SK-N-SH (cell line): ENCODE measurements at regions not wholly inside any gene's neighbourhood (a gene's known extent, or its start where the extent isn't known, plus 50 kb on each side); places are given as distances from the start of the nearest gene placed in this dataset.
A peak's percentile ranks its signal among the peaks of the same experiment; 100 is the strongest.

ENCODE experiments used
- CTCF ChIA-PET: fragments of 300-600, 350-600 bp; formaldehyde crosslinking; extraction: SDS; loops from one replicate; lab custom pipeline; 2021; lab: Yijun Ruan, JAX
- POLR2A ChIA-PET: fragments of 350-600 bp; sonication (Branson Sonifier 250); formaldehyde crosslinking; extraction: SDS; loops from one replicate; lab custom pipeline; 2020; ENCODE audit warnings: antibody characterized with exemption, inconsistent platforms; lab: Yijun Ruan, JAX
- DNase-seq: peaks from one replicate; pipeline ENCODE4 v3.0.0; 2012
- H2AFZ ChIP-seq: fragments of 200-600 bp; sonication (generic); 2 replicates; pipeline ENCODE4 v1.8.1; 2016; ENCODE audit warnings: antibody characterized with exemption, mild to moderate bottlenecking, low read depth
- H3F3A ChIP-seq: fragments of 200-600 bp; sonication (generic); replicated peaks from 2 replicates; pipeline ENCODE3; 2016; ENCODE audit warnings: antibody characterized with exemption, mild to moderate bottlenecking; ENCODE audit not compliant: insufficient read depth
- H3K27ac ChIP-seq, 2 experiments: fragments of 200-500 bp in 1 of 2; fragments of 200-600 bp in 1 of 2; sonication (Bioruptor generic) in 1 of 2; sonication (generic), shearing (Covaris generic) in 1 of 2; 2 replicates each; pipeline versions ENCODE4 v1.5.1 to v1.6.1; 2014 to 2016; ENCODE audit warnings: low read depth in 2 of 2, inconsistent platforms in 1 of 2, low read length in 1 of 2, mild to moderate bottlenecking in 1 of 2, mixed read lengths in 1 of 2
- H3K27me3 ChIP-seq: fragments of 200-600 bp; sonication (generic), shearing (Covaris generic); 2 replicates; pipeline ENCODE4 v1.6.1; 2016; ENCODE audit warnings: mixed run types; ENCODE audit not compliant: insufficient read depth
- H3K36me3 ChIP-seq, 2 experiments: fragments of 200-500 bp in 1 of 2; fragments of 200-600 bp in 1 of 2; sonication (Bioruptor generic) in 1 of 2; sonication (generic) in 1 of 2; replicated peaks in 1 of 2; 2 replicates each; pipeline versions ENCODE3 to v1.5.1; 2014 to 2016; ENCODE audit warnings: low read length in 1 of 2, mild to moderate bottlenecking in 1 of 2; ENCODE audit not compliant: insufficient read depth in 2 of 2, control insufficient read depth in 1 of 2
- H3K4me1 ChIP-seq, 2 experiments: fragments of 200-500 bp in 1 of 2; fragments of 200-600 bp in 1 of 2; sonication (Bioruptor generic) in 1 of 2; sonication (generic), shearing (Covaris generic) in 1 of 2; 2 replicates each; pipeline versions ENCODE4 v1.5.1 to v1.6.1; 2014 to 2016; ENCODE audit warnings: low read depth in 1 of 2, low read length in 1 of 2, mixed run types in 1 of 2; ENCODE audit not compliant: insufficient read depth in 2 of 2, control insufficient read depth in 1 of 2
- H3K4me2 ChIP-seq: fragments of 200-600 bp; sonication (generic), shearing (Covaris generic); 2 replicates; pipeline ENCODE4 v1.6.1; 2017; ENCODE audit warnings: mixed run types
- H3K4me3 ChIP-seq, 2 experiments: fragments of 200-500 bp in 1 of 2; fragments of 200-600 bp in 1 of 2; sonication (Bioruptor generic) in 1 of 2; sonication (generic), shearing (Covaris generic) in 1 of 2; 2 replicates each; pipeline versions ENCODE4 v1.5.1 to v1.8.1; 2014 to 2016; ENCODE audit warnings: low read depth in 2 of 2, inconsistent platforms in 1 of 2, low read length in 1 of 2, mild to moderate bottlenecking in 1 of 2, mixed read lengths in 1 of 2, moderate library complexity in 1 of 2
- H3K79me2 ChIP-seq: fragments of 200-600 bp; sonication (generic); 2 replicates; pipeline ENCODE4 v1.8.1; 2017; ENCODE audit warnings: mild to moderate bottlenecking; ENCODE audit not compliant: insufficient read depth
- H3K9ac ChIP-seq: fragments of 200-600 bp; sonication (generic); 2 replicates; pipeline ENCODE4 v1.6.1; 2017; ENCODE audit warnings: mixed run types
- H3K9me2 ChIP-seq: fragments of 200-600 bp; sonication (generic); 2 replicates; pipeline ENCODE4 v1.6.1; 2017; ENCODE audit warnings: mixed run types
- H3K9me3 ChIP-seq: fragments of 200-600 bp; sonication (generic); 2 replicates; pipeline ENCODE4 v1.6.1; 2017; ENCODE audit warnings: mixed run types, mild to moderate bottlenecking, moderate library complexity
- H4K20me1 ChIP-seq: fragments of 200-600 bp; sonication (generic); 2 replicates; pipeline ENCODE4 v1.6.1; 2017; ENCODE audit warnings: mild to moderate bottlenecking, mixed run types; ENCODE audit not compliant: insufficient read depth
- CHD2 ChIP-seq: fragments of 150-350 bp; IDR thresholded peaks from 2 replicates; pipeline ENCODE4 v1.6.1; 2018; ENCODE audit warnings: low read length; ENCODE audit not compliant: partially characterized antibody
- FOSL2 ChIP-seq: IDR thresholded peaks from 2 replicates; pipeline ENCODE4 v1.4.0; 2012; ENCODE audit warnings: low read depth, mild to moderate bottlenecking, moderate library complexity, borderline replicate concordance
- FOXM1 ChIP-seq: IDR thresholded peaks from 2 replicates; pipeline ENCODE4 v1.4.0; 2012; ENCODE audit warnings: low read depth, mild to moderate bottlenecking
- GABPA ChIP-seq: IDR thresholded peaks from 2 replicates; pipeline ENCODE4 v1.4.0; 2012; ENCODE audit warnings: low read depth, mild to moderate bottlenecking
- GATA2 ChIP-seq: sonication (generic); formaldehyde crosslinking; IDR thresholded peaks from 2 replicates; pipeline ENCODE4 v1.5.0; 2020; ENCODE audit warnings: mild to moderate bottlenecking, missing genetic modification reagents
- MEF2A ChIP-seq: IDR thresholded peaks from 2 replicates; pipeline ENCODE4 v1.4.0; 2012; ENCODE audit warnings: low read depth, borderline replicate concordance
- MXI1 ChIP-seq: IDR thresholded peaks from 2 replicates; pipeline ENCODE4 v1.6.1; 2012; ENCODE audit warnings: mild to moderate bottlenecking, low read depth, low read length, improper control_type of control experiment
- NRF1 ChIP-seq: IDR thresholded peaks from 2 replicates; pipeline ENCODE4 v1.6.1; 2012; ENCODE audit warnings: low read depth, mild to moderate bottlenecking, low read length
- PBX3 ChIP-seq: IDR thresholded peaks from 2 replicates; pipeline ENCODE4; 2012
- RAD21 ChIP-seq: IDR thresholded peaks from 2 replicates; pipeline ENCODE4 v1.6.1; 2012; ENCODE audit warnings: mild to moderate bottlenecking, low read length
- RCOR1 ChIP-seq: fragments of 150-350 bp; IDR thresholded peaks from 2 replicates; pipeline ENCODE4 v1.6.1; 2017; ENCODE audit warnings: antibody characterized with exemption, low read length
- RXRA ChIP-seq: IDR thresholded peaks from 2 replicates; pipeline ENCODE4 v1.4.0; 2012; ENCODE audit warnings: low read depth, mild to moderate bottlenecking, borderline replicate concordance
- SMC3 ChIP-seq: IDR thresholded peaks from 2 replicates; pipeline ENCODE4 v1.6.1; 2012; ENCODE audit warnings: low read depth, low read length, improper control_type of control experiment
- TCF12 ChIP-seq: IDR thresholded peaks from 2 replicates; pipeline ENCODE4 v1.4.0; 2012
- TEAD4 ChIP-seq: IDR thresholded peaks from 2 replicates; pipeline ENCODE4 v1.4.0; 2012; ENCODE audit warnings: mild to moderate bottlenecking, borderline replicate concordance; ENCODE audit not compliant: insufficient read depth
- ZBTB33 ChIP-seq: IDR thresholded peaks from 2 replicates; pipeline ENCODE4 v1.4.0; 2012; ENCODE audit warnings: low read depth, borderline replicate concordance
- whole genome bisulfite sequencing: methylation state at CpG from one replicate; pipeline ENCODE4 v1.1.6; 2017; ENCODE audit warnings: low lambda C conversion rate; 5-methylcytosine and 5-hydroxymethylcytosine counted together
- TF ChIP-seq, protein P1 (sequence below): fragments of 150-350 bp; IDR thresholded peaks from 2 replicates; pipeline ENCODE4 v1.6.1; 2017; ENCODE audit warnings: antibody characterized with exemption, low read length, low read depth, borderline replicate concordance
- TF ChIP-seq, protein P2 (sequence below): fragments of 200-600 bp; sonication (generic); IDR thresholded peaks from 2 replicates; pipeline ENCODE4 v1.6.1; 2017; ENCODE audit warnings: antibody characterized with exemption, mild to moderate bottlenecking, moderate library complexity
- TF ChIP-seq, protein P3 (sequence below): IDR thresholded peaks from 2 replicates; pipeline ENCODE4 v1.4.0; 2012; ENCODE audit warnings: low read depth, borderline replicate concordance

GRCh38 chr7:96414931-96415292, 93.0 kb upstream of the SLC25A13 start:
- DNase-seq: peak; percentile 51
- H3K9ac ChIP-seq: no peak overlapping the region
- H3K79me2 ChIP-seq: no peaks in the 10 kb centered on the region
- no peaks in the 10 kb centered on the region for H4K20me1 ChIP-seq
- no peak overlapping the region for H3K4me3 ChIP-seq
- no peaks in the 10 kb centered on the region for H3K36me3 ChIP-seq
- TF ChIP-seq, protein P1, sequence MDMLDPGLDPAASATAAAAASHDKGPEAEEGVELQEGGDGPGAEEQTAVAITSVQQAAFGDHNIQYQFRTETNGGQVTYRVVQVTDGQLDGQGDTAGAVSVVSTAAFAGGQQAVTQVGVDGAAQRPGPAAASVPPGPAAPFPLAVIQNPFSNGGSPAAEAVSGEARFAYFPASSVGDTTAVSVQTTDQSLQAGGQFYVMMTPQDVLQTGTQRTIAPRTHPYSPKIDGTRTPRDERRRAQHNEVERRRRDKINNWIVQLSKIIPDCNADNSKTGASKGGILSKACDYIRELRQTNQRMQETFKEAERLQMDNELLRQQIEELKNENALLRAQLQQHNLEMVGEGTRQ: no peak
- TF ChIP-seq, protein P2, sequence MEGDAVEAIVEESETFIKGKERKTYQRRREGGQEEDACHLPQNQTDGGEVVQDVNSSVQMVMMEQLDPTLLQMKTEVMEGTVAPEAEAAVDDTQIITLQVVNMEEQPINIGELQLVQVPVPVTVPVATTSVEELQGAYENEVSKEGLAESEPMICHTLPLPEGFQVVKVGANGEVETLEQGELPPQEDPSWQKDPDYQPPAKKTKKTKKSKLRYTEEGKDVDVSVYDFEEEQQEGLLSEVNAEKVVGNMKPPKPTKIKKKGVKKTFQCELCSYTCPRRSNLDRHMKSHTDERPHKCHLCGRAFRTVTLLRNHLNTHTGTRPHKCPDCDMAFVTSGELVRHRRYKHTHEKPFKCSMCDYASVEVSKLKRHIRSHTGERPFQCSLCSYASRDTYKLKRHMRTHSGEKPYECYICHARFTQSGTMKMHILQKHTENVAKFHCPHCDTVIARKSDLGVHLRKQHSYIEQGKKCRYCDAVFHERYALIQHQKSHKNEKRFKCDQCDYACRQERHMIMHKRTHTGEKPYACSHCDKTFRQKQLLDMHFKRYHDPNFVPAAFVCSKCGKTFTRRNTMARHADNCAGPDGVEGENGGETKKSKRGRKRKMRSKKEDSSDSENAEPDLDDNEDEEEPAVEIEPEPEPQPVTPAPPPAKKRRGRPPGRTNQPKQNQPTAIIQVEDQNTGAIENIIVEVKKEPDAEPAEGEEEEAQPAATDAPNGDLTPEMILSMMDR: peak; percentile 63
- no peak for TF ChIP-seq TEAD4
- TF ChIP-seq FOSL2: no peak
- TF ChIP-seq, protein P3, sequence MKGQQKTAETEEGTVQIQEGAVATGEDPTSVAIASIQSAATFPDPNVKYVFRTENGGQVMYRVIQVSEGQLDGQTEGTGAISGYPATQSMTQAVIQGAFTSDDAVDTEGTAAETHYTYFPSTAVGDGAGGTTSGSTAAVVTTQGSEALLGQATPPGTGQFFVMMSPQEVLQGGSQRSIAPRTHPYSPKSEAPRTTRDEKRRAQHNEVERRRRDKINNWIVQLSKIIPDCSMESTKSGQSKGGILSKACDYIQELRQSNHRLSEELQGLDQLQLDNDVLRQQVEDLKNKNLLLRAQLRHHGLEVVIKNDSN: no peak
- no peak for TF ChIP-seq FOXM1
- no peak for TF ChIP-seq PBX3
- no peak for TF ChIP-seq MXI1
- no peak for TF ChIP-seq ZBTB33
- no peak for TF ChIP-seq TCF12
- no peak for TF ChIP-seq MEF2A
- no peak for TF ChIP-seq CHD2
- 0 out of 2 replicates have a peak, but pooled peaks have one; percentile 54 for TF ChIP-seq RCOR1
- no peak for TF ChIP-seq NRF1
- peak; percentile 91 for TF ChIP-seq SMC3
- no peak for TF ChIP-seq GABPA
- peak; percentile 96 for TF ChIP-seq RAD21
- no peak for TF ChIP-seq RXRA
- no peak for TF ChIP-seq GATA2
- no peak overlapping the region for H3K4me2 ChIP-seq
- H2AFZ ChIP-seq: no peak overlapping the region
- H3K4me1 ChIP-seq: peaks cover 0 to 12% of the 10 kb centered on the region in 2 experiments; a peak in 2 of 4 replicates
- ChIA-PET POLR2A (no interaction called here), CTCF (interaction anchor here (0.6 to 10.3 kb wide), 21 partner anchors 8 to 612 kb away, joined by 3 to 130 read pairs (median 4); partner anchors contain the start of genes DLX5 and SEM1)
- H3K27me3 ChIP-seq: no peaks in the 10 kb centered on the region
- no peaks in the 10 kb centered on the region for H3K9me3 ChIP-seq
- H3K27ac ChIP-seq: no peak overlapping the region
- H3K9me2 ChIP-seq: no peaks in the 10 kb centered on the region
- WGBS: 51% methylated on average over 3 of the region's 3 CpGs
- no peaks in the 10 kb centered on the region for H3F3A ChIP-seq
